NCI-H526 treated with DMSO at 0.1 percent for 48 hours (cell line): ENCODE measurements at regions not wholly inside any gene's neighbourhood (a gene's known extent, or its start where the extent isn't known, plus 50 kb on each side); places are given as distances from the start of the nearest gene placed in this dataset.
"Not testable (repeated sequence)": the region's sequence is repeated elsewhere in the genome, so short reads cannot be mapped to it uniquely, and the experiment has no call there.

Experiments used
- DNase-seq: peaks from one replicate; lab custom pipeline; 2025; lab: John Stamatoyannopoulos, UW

GRCh38 chr20:53856300-53857295 is 213.8 kb downstream of the BCAS1 start:
- no peak for DNase-seq

- no peak for DNase-seq
Measured at GRCh38 chr20:53855733-53856132, 214.7 kb downstream of the BCAS1 start.

- DNase-seq = not testable (repeated sequence)
Measured at GRCh38 chr20:53854609-53854926, 215.8 kb downstream of the BCAS1 start.

GRCh38 chr20:53853111-53853713 is 217.2 kb downstream of the BCAS1 start:
- no peak for DNase-seq

GRCh38 chr20:53852691-53853090 is 217.7 kb downstream of the BCAS1 start:
- no peak for DNase-seq

- no peak for DNase-seq
Measured at GRCh38 chr20:53852014-53852413, 218.4 kb downstream of the BCAS1 start.

- DNase-seq = no peak
Measured at GRCh38 chr20:53850319-53850718, 220.1 kb downstream of the BCAS1 start.

- DNase-seq = no peak
Measured at GRCh38 chr20:53849471-53850059, 220.8 kb downstream of the BCAS1 start.

- no peak for DNase-seq
Measured at GRCh38 chr20:53848304-53848703, 222.1 kb downstream of the BCAS1 start.

- no peak for DNase-seq
Measured at GRCh38 chr20:53847837-53848170, 222.6 kb downstream of the BCAS1 start.

- no peak for DNase-seq
Measured at GRCh38 chr20:53847139-53847836, 223.1 kb downstream of the BCAS1 start.

GRCh38 chr20:53846640-53847039 is 223.8 kb downstream of the BCAS1 start:
- DNase-seq = no peak

- DNase-seq = no peak
Measured at GRCh38 chr20:53845980-53846379, 224.4 kb downstream of the BCAS1 start.

GRCh38 chr20:53844259-53844658 is 226.1 kb downstream of the BCAS1 start:
- no peak for DNase-seq

- DNase-seq = no peak
Measured at GRCh38 chr20:53843645-53844044, 226.7 kb downstream of the BCAS1 start.

- DNase-seq = no peak
Measured at GRCh38 chr20:53842301-53843099, 227.9 kb downstream of the BCAS1 start.

GRCh38 chr20:53841741-53842140 is 228.7 kb downstream of the BCAS1 start:
- no peak for DNase-seq

- no peak for DNase-seq
Measured at GRCh38 chr20:53840532-53840931, 229.9 kb downstream of the BCAS1 start.

GRCh38 chr20:53839423-53840176 is 230.8 kb downstream of the BCAS1 start:
- DNase-seq = no peak

GRCh38 chr20:53838311-53838868 is 232.0 kb downstream of the BCAS1 start:
- DNase-seq = no peak
